GM23248 (cell line): ENCODE measurements at regions not wholly inside any gene's neighbourhood (a gene's known extent, or its start where the extent isn't known, plus 50 kb on each side); places are given as distances from the start of the nearest gene placed in this dataset.

ENCODE experiments used
- EZH2 ChIP-seq: fragments of 200-600 bp; sonication (generic); IDR thresholded peaks from 2 replicates; pipeline ENCODE4 v1.6.1; 2018; ENCODE audit warnings: antibody characterized with exemption, mild to moderate bottlenecking; ENCODE audit not compliant: insufficient read depth, poor library complexity, severe bottlenecking
- EZH2phosphoT487 ChIP-seq: fragments of 200-600 bp; sonication (generic); IDR thresholded peaks from 2 replicates; pipeline ENCODE4 v1.6.1; 2018; ENCODE audit warnings: antibody characterized with exemption, moderate library complexity, mild to moderate bottlenecking, low read depth; ENCODE audit not compliant: insufficient read depth

GRCh38 chr2:17010104-17010503 is 344.5 kb upstream of the CYRIA start:
- no peak for TF ChIP-seq EZH2
- no peak for TF ChIP-seq EZH2phosphoT487
